CD4-positive, alpha-beta T cell (primary cell): ENCODE measurements at regions not wholly inside any gene's neighbourhood (a gene's known extent, or its start where the extent isn't known, plus 50 kb on each side); places are given as distances from the start of the nearest gene placed in this dataset.

Experiments
- ATAC-seq: fragments of 200-7000 bp; cut with Tn5 transposase; one replicate; pipeline ENCODE4 v1.10.0; 2022; ENCODE audit warnings: mild to moderate bottlenecking; ENCODE audit not compliant: poor library complexity
- CTCF ChIA-PET: fragments of 350-600 bp; sonication (Branson Sonifier 250); formaldehyde crosslinking; loops from one replicate; lab custom pipeline; 2021; ENCODE audit warnings: antibody characterized with exemption, inconsistent platforms; lab: Charles Lee
- POLR2A ChIA-PET: fragments of 350-600 bp; sonication (Branson Sonifier 250); formaldehyde crosslinking; loops from one replicate; lab custom pipeline; 2021; ENCODE audit warnings: antibody characterized with exemption, inconsistent platforms; lab: Charles Lee
- DNase-seq, 14 experiments: peaks; one replicate each; pipeline ENCODE4 v3.0.0-alpha.2; 2013 to 2020; ENCODE audit warnings: mixed read lengths in 2 of 14
- H3K27ac ChIP-seq, 2 donors: one replicate each; pipeline versions ENCODE4 v1.5.1 to v1.7.0; 2013; ENCODE audit warnings: low read length in 2 of 2, low read depth in 1 of 2, mild to moderate bottlenecking in 1 of 2
- H3K27me3 ChIP-seq, 2 experiments: 1 replicate in 1 of 2; 2 replicates in 1 of 2; pipeline versions ENCODE4 v1.6.1 to v1.7.0; 2013; ENCODE audit warnings: low read length in 2 of 2, control low read depth in 1 of 2, mild to moderate bottlenecking in 1 of 2, moderate library complexity in 1 of 2; ENCODE audit not compliant: insufficient read depth in 2 of 2, control insufficient read depth in 1 of 2
- H3K36me3 ChIP-seq: one replicate; pipeline ENCODE4 v1.6.1; 2013; ENCODE audit warnings: low read length, control low read depth; ENCODE audit not compliant: insufficient read depth
- H3K4me1 ChIP-seq: one replicate; pipeline ENCODE4 v1.6.1; 2013; ENCODE audit warnings: low read length, control low read depth; ENCODE audit not compliant: insufficient read depth
- H3K4me3 ChIP-seq: one replicate; pipeline ENCODE4 v1.5.1; 2013; ENCODE audit warnings: mild to moderate bottlenecking, low read length, moderate library complexity
- H3K9me3 ChIP-seq, 2 experiments: 1 replicate in 1 of 2; 2 replicates in 1 of 2; pipeline versions ENCODE4 v1.6.1 to v1.7.0; 2013; ENCODE audit warnings: low read length in 2 of 2, mild to moderate bottlenecking in 2 of 2, control low read depth in 1 of 2, moderate library complexity in 1 of 2; ENCODE audit not compliant: control insufficient read depth in 1 of 2, insufficient read depth in 1 of 2
- H3K27ac Mint-ChIP-seq: one replicate; pipeline ENCODE4 v1.8.0; 2020; ENCODE audit warnings: mixed read lengths
- H3K27me3 Mint-ChIP-seq: one replicate; pipeline ENCODE4 v1.8.0; 2021; ENCODE audit warnings: mixed read lengths
- H3K36me3 Mint-ChIP-seq: one replicate; pipeline ENCODE4 v1.8.0; 2021; ENCODE audit warnings: low read depth, mixed read lengths
- H3K4me1 Mint-ChIP-seq: one replicate; pipeline ENCODE4 v1.8.0; 2021; ENCODE audit warnings: low read depth, mixed read lengths
- H3K4me3 Mint-ChIP-seq: one replicate; pipeline ENCODE4 v1.8.0; 2020; ENCODE audit warnings: mild to moderate bottlenecking, mixed read lengths
- H3K9me3 Mint-ChIP-seq: one replicate; pipeline ENCODE4 v1.8.0; 2020; ENCODE audit warnings: mixed read lengths
- CTCF ChIP-seq: fragments of 200-600 bp; IDR thresholded peaks from one replicate; pipeline ENCODE4 v1.8.0; 2022; ENCODE audit warnings: antibody characterized with exemption, mild to moderate bottlenecking
- intact Hi-C, 2 experiments: fragments of 100-400 bp; cut with DNase I in 1 of 2; cut with micrococcal nuclease in 1 of 2; formaldehyde crosslinking; loops; one replicate each; pipeline versions ENCODE4 v1.15.1 to v1.9.0; 2023 to 2025; cut with DNase I, micrococcal nuclease

GRCh38 chr11:98725471-98725870, 295.3 kb upstream of the CNTN5 start:
- POLR2A ChIA-PET = no interaction called here
- Mint-ChIP-seq H3K4me1 (no peaks in the 10 kb centered on the region), H3K36me3 (no peaks in the 10 kb centered on the region), H3K27ac (no peak overlapping the region), H3K9me3 (peaks cover 10% of the 10 kb centered on the region), H3K27me3 (no peaks in the 10 kb centered on the region), H3K4me3 (no peak overlapping the region)
- intact Hi-C loops = no loop called here
- DNase-seq (no peak), ATAC-seq (no peak)
- Histone ChIP-seq H3K4me3 (no peak overlapping the region), H3K4me1 (no peaks in the 10 kb centered on the region), H3K27ac (no peak overlapping the region), H3K9me3 (peaks cover 0 to 8% of the 10 kb centered on the region in 2 experiments), H3K36me3 (no peaks in the 10 kb centered on the region), H3K27me3 (no peaks in the 10 kb centered on the region)
- CTCF ChIA-PET = no interaction called here
- no peak for TF ChIP-seq CTCF

GRCh38 chr11:98728421-98728820, 292.3 kb upstream of the CNTN5 start:
- peaks cover 0 to 5% of the 10 kb centered on the region in 2 experiments for H3K9me3 ChIP-seq
- H3K27me3 Mint-ChIP-seq = no peaks in the 10 kb centered on the region
- H3K9me3 Mint-ChIP-seq = peaks cover 7% of the 10 kb centered on the region
- no peak for TF ChIP-seq CTCF
- ChIA-PET CTCF (no interaction called here), POLR2A (no interaction called here)
- H3K36me3 Mint-ChIP-seq = no peaks in the 10 kb centered on the region
- DNase-seq (no peak), ATAC-seq (no peak)
- H3K4me1 Mint-ChIP-seq = no peaks in the 10 kb centered on the region
- H3K4me1 ChIP-seq = no peaks in the 10 kb centered on the region
- H3K36me3 ChIP-seq = no peaks in the 10 kb centered on the region
- no peaks in the 10 kb centered on the region for H3K27me3 ChIP-seq
- no peak overlapping the region for H3K27ac Mint-ChIP-seq
- intact Hi-C loops = no loop called here
- H3K4me3 Mint-ChIP-seq = no peak overlapping the region
- no peak overlapping the region for H3K27ac ChIP-seq
- no peak overlapping the region for H3K4me3 ChIP-seq

- no peak for DNase-seq
- ChIA-PET CTCF (no interaction called here), POLR2A (no interaction called here)
- intact Hi-C loops = no loop called here
- no peaks in the 10 kb centered on the region for H3K27me3 Mint-ChIP-seq
- Histone ChIP-seq H3K4me3 (no peak overlapping the region), H3K9me3 (peaks cover 0 to 9% of the 10 kb centered on the region in 2 experiments), H3K4me1 (no peaks in the 10 kb centered on the region), H3K27ac (no peak overlapping the region), H3K36me3 (no peaks in the 10 kb centered on the region), H3K27me3 (no peaks in the 10 kb centered on the region)
- H3K27ac Mint-ChIP-seq = no peak overlapping the region
- no peak for TF ChIP-seq CTCF
- no peaks in the 10 kb centered on the region for H3K4me1 Mint-ChIP-seq
- no peak overlapping the region for H3K4me3 Mint-ChIP-seq
- ATAC-seq = no peak
- no peaks in the 10 kb centered on the region for H3K36me3 Mint-ChIP-seq
- H3K9me3 Mint-ChIP-seq = peaks cover 10% of the 10 kb centered on the region
These were observed 291.6 kb upstream of the CNTN5 start for GRCh38 chr11:98729118-98729517.
